Stimulated activated CD4-positive, alpha-beta T cell treated with anti-CD3 and anti-CD28 coated beads, Interleukin-12 subunit alpha, Interleukin-12 subunit beta, amount 100 ng/mL, for 4 hours (primary cell): ENCODE measurements at regions not wholly inside any gene's neighbourhood (a gene's known extent, or its start where the extent isn't known, plus 50 kb on each side); places are given as distances from the start of the nearest gene placed in this dataset.
"Not testable (repeated sequence)": the region's sequence is repeated elsewhere in the genome, so short reads cannot be mapped to it uniquely, and the experiment has no call there.

Source experiments
- DNase-seq: peaks from one replicate; pipeline ENCODE4 v3.0.0-alpha.2; 2020

GRCh38 chr1:149157409-149157808, 54.1 kb upstream of the NBPF9 start:
- not testable (repeated sequence) for DNase-seq

- DNase-seq: not testable (repeated sequence)
Measured at GRCh38 chr1:149158308-149158707, 55.0 kb upstream of the NBPF9 start.

- DNase-seq: not testable (repeated sequence)
Measured at GRCh38 chr1:149163063-149163444, 59.7 kb upstream of the NBPF9 start.

GRCh38 chr1:149174765-149175164, 71.4 kb upstream of the NBPF9 start:
- not testable (repeated sequence) for DNase-seq

DNA sequence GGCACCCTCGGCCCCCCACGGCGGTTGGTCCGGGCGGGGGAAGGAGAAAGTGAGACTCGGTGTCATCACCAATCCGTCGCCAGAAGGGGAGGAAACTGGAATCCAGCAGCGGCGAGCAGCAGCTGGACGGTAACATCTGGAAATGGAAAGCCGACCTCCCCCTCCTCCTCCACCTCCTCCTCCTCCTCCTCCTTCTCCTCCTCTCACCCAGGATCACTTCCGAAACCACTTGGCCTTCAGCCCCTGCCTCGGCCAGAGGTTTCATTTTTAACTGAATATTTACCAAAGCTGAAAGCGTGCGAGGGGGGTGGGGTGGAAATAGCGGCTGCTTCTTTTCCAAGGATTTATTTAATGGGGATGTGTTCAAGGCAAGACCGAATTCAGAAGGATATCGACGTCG, 72.5 kb upstream of the NBPF9 start:
- DNase-seq: not testable (repeated sequence)

- peak; percentile 48 for DNase-seq
Measured at GRCh38 chr1:149176453-149177316, 73.3 kb upstream of the NBPF9 start.

- not testable (repeated sequence) for DNase-seq
Measured at GRCh38 chr1:149190742-149191141, 87.4 kb upstream of the NBPF9 start.

DNA sequence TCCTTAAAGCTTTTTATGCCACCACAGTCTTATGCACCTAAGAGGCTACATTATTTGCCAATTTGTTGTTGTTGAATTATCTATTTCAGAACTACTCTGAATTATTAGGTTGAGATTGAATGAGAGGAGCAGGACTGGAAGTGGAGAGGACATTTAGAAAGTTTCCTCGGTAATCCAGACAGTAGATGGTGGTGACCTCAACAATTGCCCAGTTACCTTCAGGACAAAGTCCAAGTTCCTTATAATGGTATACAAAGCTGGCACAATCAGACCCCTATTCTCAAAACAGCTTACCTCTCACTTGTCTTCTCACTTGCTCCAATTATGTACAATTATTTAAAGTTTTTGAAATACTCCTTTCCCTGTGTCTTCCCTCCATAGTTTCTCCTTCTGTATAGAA, 93.3 kb upstream of the NBPF9 start:
- not testable (repeated sequence) for DNase-seq

GRCh38 chr1:149200567-149200966, 97.2 kb upstream of the NBPF9 start:
- DNase-seq: not testable (repeated sequence)

- DNase-seq: not testable (repeated sequence)
Measured at GRCh38 chr1:149202283-149202682, 98.9 kb upstream of the NBPF9 start.

- not testable (repeated sequence) for DNase-seq
Measured at GRCh38 chr1:149204396-149204795, 101.0 kb upstream of the NBPF9 start.

- DNase-seq: not testable (repeated sequence)
Measured at GRCh38 chr1:149208836-149209235, 105.5 kb upstream of the NBPF9 start.

DNA sequence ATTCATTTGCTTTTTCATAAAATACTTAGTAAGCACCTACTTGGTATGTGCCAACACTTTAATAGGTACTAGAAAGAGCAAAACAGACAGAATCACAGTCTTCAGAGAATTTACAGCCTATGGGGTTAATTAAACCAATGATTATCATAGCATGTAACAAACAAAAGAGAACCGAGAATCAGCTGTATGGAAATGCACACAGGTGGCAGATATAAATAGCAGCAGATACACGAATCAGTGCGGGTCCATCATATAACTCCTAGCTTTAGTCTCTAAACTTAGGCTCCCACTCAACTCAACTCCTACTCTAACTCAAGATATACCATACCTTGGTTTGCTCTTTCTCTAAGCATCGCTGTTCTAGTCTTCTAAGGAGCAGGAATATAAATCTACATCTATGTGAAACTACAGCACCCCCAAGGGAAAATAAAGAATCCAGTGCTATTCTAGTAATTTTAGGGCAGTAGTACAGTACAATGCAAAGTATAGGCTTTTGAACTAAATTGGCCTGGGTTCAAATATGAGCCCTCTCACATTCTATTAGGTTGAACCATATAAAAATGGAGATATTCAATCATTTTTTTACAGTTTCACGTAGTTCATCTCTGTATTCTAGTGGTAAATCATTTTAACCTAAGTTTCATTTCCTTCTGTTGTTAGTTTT, 108.5 kb upstream of the NBPF9 start:
- not testable (repeated sequence) for DNase-seq

- not testable (repeated sequence) for DNase-seq
Measured at GRCh38 chr1:149212946-149213345, 109.6 kb upstream of the NBPF9 start.

DNA sequence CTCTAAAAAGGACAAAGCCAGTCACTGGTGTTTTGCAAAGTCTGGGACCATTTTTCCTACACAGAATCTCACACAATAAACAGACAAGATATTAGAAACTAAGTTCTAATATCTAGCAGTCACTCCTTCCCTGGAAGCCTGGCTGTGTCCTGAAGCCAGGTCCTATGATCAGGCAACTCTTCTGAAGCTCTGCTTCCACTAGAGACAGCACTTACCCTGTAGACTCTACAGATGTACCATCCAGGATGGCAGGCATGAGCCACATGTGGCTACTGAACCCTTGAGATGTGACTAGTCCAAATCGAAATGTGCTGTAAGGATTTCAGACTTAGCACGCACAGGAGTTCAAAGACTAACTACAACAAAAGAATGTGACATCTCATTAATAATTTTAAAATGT, 110.3 kb upstream of the NBPF9 start:
- not testable (repeated sequence) for DNase-seq

DNA sequence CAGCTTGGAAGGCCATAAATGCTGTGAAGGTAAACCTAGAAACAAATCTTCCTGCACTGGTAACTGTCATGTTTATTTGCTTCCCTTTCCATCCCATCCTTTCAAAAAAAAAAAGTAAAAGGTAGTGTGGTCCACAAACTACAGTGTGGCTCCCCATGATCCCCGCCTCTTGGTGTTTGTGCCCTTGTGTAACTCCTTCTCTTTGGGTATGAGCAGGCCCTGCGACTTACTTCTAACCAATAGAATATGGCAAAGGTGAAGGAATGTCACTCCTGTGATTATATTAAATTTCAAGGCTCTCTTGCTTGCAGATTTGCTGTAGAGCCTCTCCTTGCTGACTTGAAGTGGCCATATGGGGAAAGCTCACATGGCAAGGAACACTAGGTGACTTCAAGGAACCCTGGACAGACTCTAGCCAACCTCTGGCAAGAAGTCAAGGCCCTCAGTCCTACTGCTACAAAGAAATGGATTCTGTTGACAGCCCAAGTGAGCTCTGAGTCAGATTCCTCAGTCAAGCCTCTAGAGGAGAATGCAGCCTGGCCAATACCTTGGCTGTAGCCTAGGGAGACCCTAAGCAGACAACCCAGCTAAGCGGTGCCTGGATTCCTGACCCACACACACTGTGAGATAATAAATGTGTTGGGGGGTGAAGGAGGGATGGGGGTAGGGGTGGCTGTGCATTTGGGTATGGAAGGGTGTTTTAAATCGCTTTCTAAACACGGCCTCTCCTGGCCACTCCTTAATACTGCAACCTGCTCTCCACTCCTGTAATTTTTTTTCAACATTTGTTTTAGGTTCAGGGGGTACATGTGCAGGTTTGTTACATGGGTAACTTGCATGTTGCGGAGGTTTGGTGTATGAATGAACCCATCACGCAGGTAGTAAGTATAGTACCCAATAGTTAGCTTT, 115.0 kb upstream of the NBPF9 start:
- DNase-seq: not testable (repeated sequence)

DNA sequence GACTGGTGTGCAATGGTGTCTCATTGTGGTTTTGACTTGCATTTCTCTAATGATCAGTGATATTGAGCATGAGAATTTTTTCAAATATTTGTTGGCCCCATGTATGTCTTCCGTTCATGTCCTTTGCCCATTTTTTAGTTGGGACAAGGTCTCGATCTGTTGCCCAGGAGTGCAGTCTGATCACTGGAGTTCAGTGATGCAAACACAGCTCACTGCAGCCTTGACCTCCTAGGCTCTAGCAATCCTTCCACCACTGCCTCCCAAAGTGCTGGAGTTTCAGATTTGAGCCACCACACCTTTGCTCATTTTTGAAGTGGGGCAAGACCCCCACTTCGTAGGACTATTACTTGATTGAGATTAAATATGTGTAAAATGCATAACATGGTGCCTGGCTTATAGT, 116.2 kb upstream of the NBPF9 start:
- DNase-seq: not testable (repeated sequence)

DNA sequence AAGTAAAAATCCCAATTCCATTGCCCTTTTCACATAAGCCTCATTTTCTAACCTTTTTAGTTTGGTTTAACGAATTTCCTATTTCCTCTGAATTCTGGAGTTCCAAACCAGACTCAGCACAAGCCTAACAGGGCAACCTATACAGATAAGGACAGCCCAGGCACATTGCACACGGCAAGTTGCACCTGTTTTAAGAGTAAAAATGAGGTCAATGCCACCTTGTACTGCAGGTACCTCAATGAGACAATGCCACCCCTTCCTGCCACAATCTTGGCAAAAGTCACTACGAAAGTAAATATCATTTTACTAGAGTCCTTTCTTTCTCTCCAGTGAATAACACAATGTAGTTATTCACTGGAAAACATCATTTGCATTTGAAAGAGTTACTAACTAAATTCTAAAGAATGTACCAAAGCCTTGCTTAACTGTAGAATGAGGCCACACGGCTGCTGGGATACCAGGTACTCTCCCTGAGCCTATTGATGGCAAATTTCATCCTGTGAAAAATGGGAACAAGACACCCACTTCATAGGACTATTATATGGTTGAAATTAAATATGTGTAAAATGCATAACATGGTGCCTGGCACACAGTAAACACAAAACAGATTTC, 117.2 kb upstream of the NBPF9 start:
- not testable (repeated sequence) for DNase-seq

DNA sequence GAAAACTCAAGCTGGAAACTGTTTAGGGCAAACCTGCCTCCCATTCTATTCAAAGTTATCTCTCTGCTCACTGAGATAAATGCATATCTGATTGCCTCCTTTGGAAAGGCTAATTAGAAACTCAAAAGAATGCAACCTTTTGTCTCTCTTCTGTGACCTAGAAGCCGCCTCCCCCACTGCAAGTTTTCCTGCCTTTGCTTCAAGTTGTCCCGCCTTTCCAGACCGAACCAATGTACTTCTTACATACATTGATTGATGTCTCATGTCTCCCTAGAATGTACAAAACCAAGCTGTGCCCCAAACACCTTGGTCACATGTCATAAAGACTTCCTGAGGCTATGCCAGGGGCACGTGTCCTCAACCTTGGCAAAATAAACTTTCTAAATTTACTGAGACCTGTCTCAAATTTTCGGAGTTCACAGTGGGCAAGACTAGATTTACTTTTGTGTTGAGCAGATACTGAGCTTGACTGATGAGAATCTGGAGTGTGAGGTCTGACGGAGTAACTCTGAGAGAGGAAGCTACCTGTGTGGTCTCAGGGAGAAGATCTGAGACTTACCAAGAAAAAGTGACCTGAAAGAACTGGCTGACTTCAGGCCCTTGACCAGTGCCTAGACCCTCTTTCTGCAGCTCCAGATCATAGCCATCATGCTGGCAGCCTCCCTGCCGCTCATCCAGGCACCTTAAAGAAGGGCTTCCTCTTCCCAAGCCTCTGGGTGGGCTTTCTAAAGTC, 124.7 kb upstream of the NBPF9 start:
- not testable (repeated sequence) for DNase-seq

DNA sequence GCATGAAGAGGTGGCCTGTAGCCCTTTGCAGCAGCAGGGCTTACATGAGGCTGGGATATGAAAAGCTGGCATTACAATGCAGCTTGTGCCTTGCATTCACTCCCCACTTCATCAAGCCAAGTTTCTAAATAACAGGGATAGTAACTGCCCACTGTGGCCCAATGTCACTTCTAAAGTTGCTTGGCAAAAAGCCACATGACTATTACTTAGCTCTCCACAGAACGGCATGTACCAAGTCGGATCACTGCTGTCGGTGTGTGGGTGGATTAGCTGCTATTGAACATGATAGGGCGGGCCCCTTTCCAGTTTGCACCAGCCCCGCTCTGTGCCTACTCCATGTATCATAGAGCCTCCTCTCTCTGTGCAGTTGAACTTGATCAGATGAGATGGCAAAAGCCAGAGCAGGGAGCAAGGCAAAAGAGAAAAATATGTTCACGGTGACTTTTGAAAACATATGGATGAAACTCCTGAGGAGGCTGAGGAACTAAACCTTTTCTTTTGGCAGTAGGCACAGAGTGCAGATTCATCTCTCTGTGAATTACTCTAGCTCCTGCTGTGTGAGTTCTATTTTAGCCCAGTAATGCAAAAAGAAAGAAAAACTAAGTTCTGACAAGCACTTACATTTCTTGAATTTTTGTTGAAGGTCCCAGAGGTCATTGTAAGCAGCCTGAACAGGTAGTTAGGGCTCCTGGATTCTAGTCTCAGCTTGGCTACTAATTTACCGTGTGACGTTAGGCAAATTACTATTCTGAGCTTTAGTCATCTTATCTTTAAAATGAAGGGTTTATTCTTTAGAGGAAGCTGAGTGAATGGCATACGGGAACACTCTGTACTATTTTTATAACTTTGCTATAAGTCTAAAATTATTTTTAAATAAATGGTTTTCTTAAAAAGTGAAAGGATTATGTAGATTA, 125.6 kb upstream of the NBPF9 start:
- not testable (repeated sequence) for DNase-seq

DNA sequence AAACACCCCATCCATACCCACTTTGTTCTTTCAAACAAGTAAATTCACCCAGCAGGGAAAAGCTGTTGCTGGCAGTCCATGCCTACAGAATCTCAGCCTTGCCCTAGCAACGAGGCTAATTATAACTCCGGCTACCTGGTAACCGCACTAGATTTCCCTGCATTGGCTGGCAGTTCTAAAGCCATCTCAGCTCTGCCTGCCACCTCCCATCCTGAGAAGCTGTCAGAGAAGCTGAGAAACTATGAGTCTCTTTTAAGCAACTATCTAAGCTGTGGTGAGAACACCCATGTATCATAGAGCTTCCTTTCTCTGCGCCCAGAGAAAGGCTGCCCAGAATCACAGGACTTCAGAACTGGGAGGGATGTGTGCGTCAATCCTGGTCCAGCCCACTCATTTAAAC, 126.5 kb upstream of the NBPF9 start:
- not testable (repeated sequence) for DNase-seq
